Spinal cord (tissue), 9 donors: ENCODE measurements at regions not wholly inside any gene's neighbourhood (a gene's known extent, or its start where the extent isn't known, plus 50 kb on each side); places are given as distances from the start of the nearest gene placed in this dataset.
"Not testable (repeated sequence)": the region's sequence is repeated elsewhere in the genome, so short reads cannot be mapped to it uniquely, and the experiment has no call there.

Source experiments
- DNase-seq, 6 donors: peaks; one replicate each; pipeline versions ENCODE4 v3.0.0 to v3.0.0-alpha.2; 2013 to 2015; ENCODE audit warnings: low spot score in 6 of 6, low read depth in 4 of 6
- H3K27ac ChIP-seq: one replicate; pipeline ENCODE4 v1.5.1; 2013; ENCODE audit warnings: low read depth, low read length, control low read depth
- H3K27me3 ChIP-seq: one replicate; pipeline ENCODE4 v1.6.1; 2013; ENCODE audit warnings: low read length; ENCODE audit not compliant: control insufficient read depth, insufficient read depth
- H3K36me3 ChIP-seq: one replicate; pipeline ENCODE4 v1.6.1; 2013; ENCODE audit warnings: low read length; ENCODE audit not compliant: control insufficient read depth, insufficient read depth
- H3K4me1 ChIP-seq: one replicate; pipeline ENCODE4 v1.6.1; 2013; ENCODE audit warnings: low read length; ENCODE audit not compliant: control insufficient read depth, insufficient read depth
- H3K4me3 ChIP-seq: one replicate; pipeline ENCODE4 v1.5.1; 2013; ENCODE audit warnings: low read depth, low read length, control low read depth
- H3K9me3 ChIP-seq: one replicate; pipeline ENCODE4 v1.6.1; 2013; ENCODE audit warnings: low read length; ENCODE audit not compliant: control insufficient read depth, insufficient read depth
- WGBS: methylation state at CpG from one replicate; pipeline ENCODE4 v1.1.5; 2013; ENCODE audit warnings: missing lambda C conversion rate; ENCODE audit not compliant: insufficient coverage; 5-methylcytosine and 5-hydroxymethylcytosine counted together
- donor health status: healthy.

- 89% methylated on average over 3 of the region's 4 CpGs for WGBS
- H3K27ac ChIP-seq: no peak overlapping the region
- no peak overlapping the region for H3K4me3 ChIP-seq
- DNase-seq: no peak
- no peaks in the 10 kb centered on the region for H3K36me3 ChIP-seq
- no peaks in the 10 kb centered on the region for H3K27me3 ChIP-seq
- H3K9me3 ChIP-seq: no peaks in the 10 kb centered on the region
- no peaks in the 10 kb centered on the region for H3K4me1 ChIP-seq
These were observed 645.7 kb downstream of the ANKRD7 start for GRCh38 chr7:118870187-118870586.

- H3K27me3 ChIP-seq: no peaks in the 10 kb centered on the region
- no peak for DNase-seq
- no peaks in the 10 kb centered on the region for H3K4me1 ChIP-seq
- no peaks in the 10 kb centered on the region for H3K9me3 ChIP-seq
- no peaks in the 10 kb centered on the region for H3K36me3 ChIP-seq
- H3K4me3 ChIP-seq: no peak overlapping the region
- no peak overlapping the region for H3K27ac ChIP-seq
- WGBS: 68% methylated on average over 2 of the region's 3 CpGs
These were observed 648.1 kb downstream of the ANKRD7 start for GRCh38 chr7:118872568-118872967.

GRCh38 chr7:118877187-118877586, 652.7 kb downstream of the ANKRD7 start:
- H3K4me1 ChIP-seq: no peaks in the 10 kb centered on the region
- H3K9me3 ChIP-seq: no peaks in the 10 kb centered on the region
- DNase-seq: no peak
- no peaks in the 10 kb centered on the region for H3K27me3 ChIP-seq
- no peaks in the 10 kb centered on the region for H3K36me3 ChIP-seq
- no peak overlapping the region for H3K27ac ChIP-seq
- H3K4me3 ChIP-seq: no peak overlapping the region
- no CpG with 5 or more reads among the region's 2 CpGs for WGBS

GRCh38 chr7:118878336-118878735, 653.8 kb downstream of the ANKRD7 start:
- Histone ChIP-seq H3K4me3 (no peak overlapping the region), H3K36me3 (no peaks in the 10 kb centered on the region), H3K4me1 (no peaks in the 10 kb centered on the region), H3K27ac (no peak overlapping the region), H3K27me3 (no peaks in the 10 kb centered on the region), H3K9me3 (no peaks in the 10 kb centered on the region)
- DNase-seq: peak in 1 of 6 donors; percentile 21

- Histone ChIP-seq H3K27ac (no peak overlapping the region), H3K27me3 (no peaks in the 10 kb centered on the region), H3K9me3 (no peaks in the 10 kb centered on the region), H3K4me3 (no peak overlapping the region), H3K36me3 (no peaks in the 10 kb centered on the region), H3K4me1 (no peaks in the 10 kb centered on the region)
- WGBS: 80% methylated on average over 1 of the region's 2 CpGs
- no peak for DNase-seq
These were observed 673.8 kb downstream of the ANKRD7 start for GRCh38 chr7:118898284-118898683.

- H3K27ac ChIP-seq: no peak overlapping the region
- WGBS: no CpG with 5 or more reads among the region's 3 CpGs
These were observed 678.1 kb downstream of the ANKRD7 start for GRCh38 chr7:118902600-118902999.

GRCh38 chr7:118907911-118908527, 683.5 kb downstream of the ANKRD7 start:
- DNase-seq: no peak
- Histone ChIP-seq H3K4me3 (no peak overlapping the region), H3K4me1 (no peaks in the 10 kb centered on the region), H3K27me3 (no peaks in the 10 kb centered on the region), H3K27ac (no peak overlapping the region), H3K36me3 (no peaks in the 10 kb centered on the region), H3K9me3 (no peaks in the 10 kb centered on the region)
- 98% methylated on average over 6 of the region's 8 CpGs for WGBS

More at GRCh38 chr7:118902600-118902999, 678.1 kb downstream of the ANKRD7 start:
- H3K4me3 ChIP-seq: no peak overlapping the region
- H3K27me3 ChIP-seq: no peaks in the 10 kb centered on the region
- no peaks in the 10 kb centered on the region for H3K36me3 ChIP-seq
- no peaks in the 10 kb centered on the region for H3K4me1 ChIP-seq
- no peaks in the 10 kb centered on the region for H3K9me3 ChIP-seq
- DNase-seq: no peak

- DNase-seq, H3K27ac ChIP-seq, H3K36me3 ChIP-seq, H3K4me3 ChIP-seq, H3K9me3 ChIP-seq, H3K27me3 ChIP-seq, H3K4me1 ChIP-seq: not testable (repeated sequence)
- WGBS: no CpG with 5 or more reads among the region's 3 CpGs
These were observed 691.6 kb downstream of the ANKRD7 start for GRCh38 chr7:118916120-118916519.

GRCh38 chr7:118918556-118918955, 694.1 kb downstream of the ANKRD7 start:
- no peaks in the 10 kb centered on the region for H3K36me3 ChIP-seq
- no peaks in the 10 kb centered on the region for H3K27me3 ChIP-seq
- H3K9me3 ChIP-seq: peaks cover 2% of the 10 kb centered on the region
- WGBS: no CpG with 5 or more reads among the region's 2 CpGs
- H3K4me1 ChIP-seq: no peaks in the 10 kb centered on the region
- DNase-seq: peak in 4 of 6 donors; percentile 2 to 69 (median 10)
- no peak overlapping the region for H3K4me3 ChIP-seq
- no peak overlapping the region for H3K27ac ChIP-seq

GRCh38 chr7:118938845-118939244, 714.3 kb downstream of the ANKRD7 start:
- WGBS: no CpG with 5 or more reads among the region's 1 CpG
- H3K4me1 ChIP-seq: no peaks in the 10 kb centered on the region
- peak in 1 of 6 donors; percentile 16 for DNase-seq
- no peak overlapping the region for H3K27ac ChIP-seq
- no peaks in the 10 kb centered on the region for H3K36me3 ChIP-seq
- H3K4me3 ChIP-seq: no peak overlapping the region
- no peaks in the 10 kb centered on the region for H3K9me3 ChIP-seq
- H3K27me3 ChIP-seq: no peaks in the 10 kb centered on the region
